Stromal cell of bone marrow (primary cell): ENCODE measurements at regions not wholly inside any gene's neighbourhood (a gene's known extent, or its start where the extent isn't known, plus 50 kb on each side); places are given as distances from the start of the nearest gene placed in this dataset.

ENCODE experiments used
- DNase-seq: peaks from one replicate; pipeline ENCODE4 v3.0.0-alpha.2; 2012; ENCODE audit warnings: low read depth

- DNase-seq = no peak
These were observed 170.1 kb downstream of the IGLL1 start for GRCh38 chr22:23409976-23410375.

- DNase-seq = no peak
These were observed 171.8 kb downstream of the IGLL1 start for GRCh38 chr22:23408321-23408720.

GRCh38 chr22:23405366-23405851 is 174.7 kb downstream of the IGLL1 start:
- no peak for DNase-seq

- DNase-seq = no peak
These were observed 175.3 kb downstream of the IGLL1 start for GRCh38 chr22:23404689-23405365.

- no peak for DNase-seq
These were observed 176.1 kb downstream of the IGLL1 start for GRCh38 chr22:23403720-23404688.

- no peak for DNase-seq
These were observed 176.9 kb downstream of the IGLL1 start for GRCh38 chr22:23403152-23403719.

GRCh38 chr22:23402275-23403151 is 177.6 kb downstream of the IGLL1 start:
- DNase-seq = no peak

- DNase-seq = no peak
These were observed 178.2 kb downstream of the IGLL1 start for GRCh38 chr22:23401910-23402274.

- DNase-seq = peak; percentile 35
These were observed 178.8 kb downstream of the IGLL1 start for GRCh38 chr22:23401111-23401909.

GRCh38 chr22:23400286-23400981 is 179.7 kb downstream of the IGLL1 start:
- no peak for DNase-seq

- DNase-seq = no peak
These were observed 180.5 kb downstream of the IGLL1 start for GRCh38 chr22:23399367-23400285.

GRCh38 chr22:23398701-23399366 is 181.3 kb downstream of the IGLL1 start:
- no peak for DNase-seq

- no peak for DNase-seq
These were observed 182.2 kb downstream of the IGLL1 start for GRCh38 chr22:23397613-23398567.

GRCh38 chr22:23397008-23397612 is 183.0 kb downstream of the IGLL1 start:
- DNase-seq = no peak

- no peak for DNase-seq
These were observed 183.6 kb downstream of the IGLL1 start for GRCh38 chr22:23396362-23397007.
